ENCODE measurements at regions not wholly inside any gene's neighbourhood (a gene's known extent, or its start where the extent isn't known, plus 50 kb on each side); places are given as distances from the start of the nearest gene placed in this dataset.
"Not testable (repeated sequence)": the region's sequence is repeated elsewhere in the genome, so short reads cannot be mapped to it uniquely, and the experiment has no call there.

DNA sequence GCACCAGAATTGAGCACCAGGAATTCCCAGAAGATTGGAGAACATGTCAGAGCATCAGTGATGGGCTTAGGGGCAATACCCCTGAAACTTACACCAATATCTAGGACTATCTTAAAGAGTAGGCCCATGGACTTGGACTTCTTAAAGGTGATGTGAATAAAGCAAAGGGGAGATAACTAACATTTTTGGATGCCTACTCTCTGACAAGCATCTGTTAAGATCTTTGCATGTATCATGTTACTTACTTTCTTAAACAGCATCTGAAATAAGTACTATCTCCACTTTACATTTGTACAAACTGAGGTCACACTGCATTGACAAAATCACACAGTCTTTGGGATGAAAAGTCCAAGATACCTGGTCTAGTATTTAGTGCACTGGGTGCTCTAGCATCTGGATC is 258.6 kb upstream of the ARSJ start:
- TF ChIP-seq, protein P1, sequence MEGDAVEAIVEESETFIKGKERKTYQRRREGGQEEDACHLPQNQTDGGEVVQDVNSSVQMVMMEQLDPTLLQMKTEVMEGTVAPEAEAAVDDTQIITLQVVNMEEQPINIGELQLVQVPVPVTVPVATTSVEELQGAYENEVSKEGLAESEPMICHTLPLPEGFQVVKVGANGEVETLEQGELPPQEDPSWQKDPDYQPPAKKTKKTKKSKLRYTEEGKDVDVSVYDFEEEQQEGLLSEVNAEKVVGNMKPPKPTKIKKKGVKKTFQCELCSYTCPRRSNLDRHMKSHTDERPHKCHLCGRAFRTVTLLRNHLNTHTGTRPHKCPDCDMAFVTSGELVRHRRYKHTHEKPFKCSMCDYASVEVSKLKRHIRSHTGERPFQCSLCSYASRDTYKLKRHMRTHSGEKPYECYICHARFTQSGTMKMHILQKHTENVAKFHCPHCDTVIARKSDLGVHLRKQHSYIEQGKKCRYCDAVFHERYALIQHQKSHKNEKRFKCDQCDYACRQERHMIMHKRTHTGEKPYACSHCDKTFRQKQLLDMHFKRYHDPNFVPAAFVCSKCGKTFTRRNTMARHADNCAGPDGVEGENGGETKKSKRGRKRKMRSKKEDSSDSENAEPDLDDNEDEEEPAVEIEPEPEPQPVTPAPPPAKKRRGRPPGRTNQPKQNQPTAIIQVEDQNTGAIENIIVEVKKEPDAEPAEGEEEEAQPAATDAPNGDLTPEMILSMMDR (IDR thresholded peaks at IDR 0.05; ENCODE audit: low read depth, low read length), result no peak
- no peak for DNase-seq (ENCODE audit: extremely low read depth, low read depth)

DNA sequence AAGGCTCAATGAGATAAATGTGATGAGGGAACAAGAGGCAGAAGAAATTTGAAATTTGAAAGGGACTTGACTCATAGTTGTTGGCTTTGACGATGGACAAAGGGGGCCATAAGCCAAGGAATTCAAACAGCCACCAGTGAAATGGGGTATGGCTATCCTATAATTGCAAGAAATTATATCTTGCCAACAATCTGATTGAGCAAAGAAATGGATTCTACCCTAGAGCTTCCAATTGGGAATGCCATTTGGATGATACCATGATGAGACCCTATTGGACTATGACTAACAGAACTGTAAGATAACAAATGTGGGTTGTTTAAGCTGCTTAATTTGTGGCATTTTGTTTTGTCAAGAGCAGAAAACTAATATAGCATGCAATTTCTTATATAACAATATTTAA is 270.1 kb upstream of the ARSJ start:
- TF ChIP-seq, protein P1 (IDR thresholded peaks at IDR 0.05; ENCODE audit: low read depth, low read length), result no peak
- no peak for DNase-seq (ENCODE audit: extremely low read depth, low read depth)

DNA sequence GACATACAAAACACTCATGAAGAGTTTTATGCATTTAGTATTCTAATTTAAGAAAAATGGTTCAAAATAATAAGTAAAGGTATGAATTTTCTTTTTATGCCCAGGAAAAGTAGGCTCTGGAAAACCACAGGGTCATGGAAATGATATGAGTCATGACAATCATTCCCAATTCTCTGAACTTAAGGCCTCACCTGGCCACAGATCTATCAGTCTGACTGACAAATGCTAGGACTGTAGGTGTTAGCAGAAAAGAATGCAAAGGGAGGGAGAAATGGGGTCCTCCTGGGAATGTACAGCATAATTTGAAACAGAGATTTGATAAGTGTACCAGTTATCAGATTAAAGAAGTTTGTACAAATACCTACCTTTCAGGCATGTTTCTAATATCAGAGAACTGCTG is 270.5 kb upstream of the ARSJ start:
- no peak for DNase-seq (ENCODE audit: extremely low read depth, low read depth)
- TF ChIP-seq, protein P1 (IDR thresholded peaks at IDR 0.05; ENCODE audit: low read depth, low read length), result no peak

DNA sequence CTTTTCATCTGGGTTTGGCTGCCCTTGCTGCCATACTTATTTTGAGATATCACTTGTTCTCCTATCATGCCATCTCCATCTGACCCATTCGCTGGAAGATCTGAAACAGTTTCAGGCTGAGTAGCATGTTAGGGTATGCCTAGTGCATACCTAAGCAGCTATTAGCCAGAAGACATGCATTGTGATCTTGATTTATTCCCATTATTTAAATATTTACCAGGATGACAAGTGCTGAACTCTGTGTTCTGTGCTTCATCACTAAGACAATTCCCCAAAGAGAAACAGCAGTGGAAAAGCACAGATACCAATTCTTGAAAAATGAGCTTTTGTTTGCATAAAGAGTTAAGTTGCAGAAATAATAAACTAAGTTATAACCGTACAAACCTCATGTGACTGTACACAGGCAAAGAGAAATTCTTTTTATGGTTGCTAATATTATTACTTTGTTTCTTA is 271.0 kb upstream of the ARSJ start:
- DNase-seq (ENCODE audit: extremely low read depth, low read depth), result no peak
- TF ChIP-seq, protein P1 (IDR thresholded peaks at IDR 0.05; ENCODE audit: low read depth, low read length), result no peak

DNA sequence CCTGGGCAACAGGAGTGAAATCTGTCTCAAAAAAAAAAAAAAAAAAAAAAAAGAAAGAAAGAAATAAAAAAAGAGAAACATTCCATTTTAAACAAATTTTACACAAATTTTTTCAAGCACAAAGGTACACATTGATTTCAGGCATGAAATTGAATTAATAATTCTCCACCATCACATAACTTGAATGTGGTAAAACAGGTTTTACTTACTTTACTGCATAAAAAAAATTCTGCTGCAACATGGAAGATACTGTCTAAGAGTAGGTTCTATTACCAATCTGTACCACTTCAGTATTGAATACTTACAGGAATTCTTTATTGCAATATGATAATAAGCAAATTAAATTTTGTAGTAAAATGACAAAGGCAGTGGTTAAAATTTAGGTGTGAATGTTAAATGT is 271.6 kb upstream of the ARSJ start:
- TF ChIP-seq, protein P1 (IDR thresholded peaks at IDR 0.05; ENCODE audit: low read depth, low read length), result no peak
- no peak for DNase-seq (ENCODE audit: extremely low read depth, low read depth)

DNA sequence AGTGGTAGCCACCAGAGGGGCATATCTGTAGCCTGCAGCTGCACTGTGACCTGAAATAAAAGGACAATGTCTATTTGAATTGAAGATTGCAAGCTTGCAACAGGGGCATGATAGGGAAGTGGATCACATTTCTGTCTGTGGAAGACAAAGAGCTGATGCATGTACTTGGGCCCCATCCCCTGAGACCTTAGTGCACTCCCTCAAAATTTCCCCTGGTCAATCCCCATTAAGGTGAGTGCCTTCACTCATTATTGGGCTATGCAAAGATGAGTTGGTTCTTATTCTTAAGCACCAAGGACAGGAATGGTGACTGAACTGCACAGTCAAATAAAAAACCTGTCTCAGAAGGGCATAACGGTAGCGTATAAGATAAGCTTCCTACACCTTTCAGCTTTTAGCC is 273.1 kb upstream of the ARSJ start:
- TF ChIP-seq, protein P1 (IDR thresholded peaks at IDR 0.05; ENCODE audit: low read depth, low read length), result no peak

DNA sequence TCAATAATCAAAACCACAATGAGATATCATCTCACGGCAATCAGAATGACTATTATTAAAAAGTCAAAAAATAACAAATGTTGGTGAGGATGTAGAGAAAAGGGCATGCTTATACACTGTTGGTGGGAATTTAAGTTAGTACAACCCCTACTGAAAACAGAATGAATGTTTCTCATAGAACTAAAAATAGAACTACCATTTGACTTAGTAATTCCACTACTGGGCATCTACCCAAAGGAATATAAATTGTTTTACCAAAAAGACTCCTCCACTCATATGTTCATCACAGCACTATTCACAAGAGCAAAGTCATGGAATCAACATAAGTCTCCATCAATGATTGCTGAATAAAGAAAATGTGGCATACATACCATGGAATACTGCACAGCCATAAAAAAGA is 278.1 kb upstream of the ARSJ start:
- DNase-seq (ENCODE audit: extremely low read depth, low read depth), result no peak
- TF ChIP-seq, protein P1 (IDR thresholded peaks at IDR 0.05; ENCODE audit: low read depth, low read length), result no peak

More for the DNA sequence above, 273.1 kb upstream of the ARSJ start:
- DNase-seq (ENCODE audit: extremely low read depth, low read depth), result no peak

DNA sequence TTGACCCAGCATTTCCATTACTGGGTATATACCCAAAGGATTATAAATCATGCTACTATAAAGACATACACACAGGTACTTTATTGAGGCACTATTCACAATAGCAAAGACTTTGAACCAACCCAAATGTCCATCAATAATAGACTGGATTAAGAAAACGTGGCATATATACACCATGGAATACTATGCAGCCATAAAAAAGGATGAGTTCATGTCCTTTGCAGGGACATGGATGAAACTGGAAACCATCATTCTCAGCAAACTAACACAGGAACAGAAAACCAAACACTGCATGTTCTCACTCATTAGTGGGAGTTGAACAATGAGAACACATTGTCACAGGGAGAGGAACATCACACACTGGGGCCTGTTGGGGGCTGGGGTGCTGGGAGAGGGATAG is 283.0 kb upstream of the ARSJ start:
- not testable (repeated sequence) for DNase-seq (ENCODE audit: extremely low read depth, low read depth)
